Hematopoietic multipotent progenitor cell treated with erythropoietin and hydrocortisone succinate and interleukin-3 and kit ligand, for 15 days (in vitro differentiated cells): ENCODE measurements at regions not wholly inside any gene's neighbourhood (a gene's known extent, or its start where the extent isn't known, plus 50 kb on each side); places are given as distances from the start of the nearest gene placed in this dataset.
"Not testable (repeated sequence)": the region's sequence is repeated elsewhere in the genome, so short reads cannot be mapped to it uniquely, and the experiment has no call there.

Source experiments
- DNase-seq: peaks from one replicate; pipeline ENCODE4 v3.0.0-alpha.2; 2015; ENCODE audit warnings: low spot score

DNA sequence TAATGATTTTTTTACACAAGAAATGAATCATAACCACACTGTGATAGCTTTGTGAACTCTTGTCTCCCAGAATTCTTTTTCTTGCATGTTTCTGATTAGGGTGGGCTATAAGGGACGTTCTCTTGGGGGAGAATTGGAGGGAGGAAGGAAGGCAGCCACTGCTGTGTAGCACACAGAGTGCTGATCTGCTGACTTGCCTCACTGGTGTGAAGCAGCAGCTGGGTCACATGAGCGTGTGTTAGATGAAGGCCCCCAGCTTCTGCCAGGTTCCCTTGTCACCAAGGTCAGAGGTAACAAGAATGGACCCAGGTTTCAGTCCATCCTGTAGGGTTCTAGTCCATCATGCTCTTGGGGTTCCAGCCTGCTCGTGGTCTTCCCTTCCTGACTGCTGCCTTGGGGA, 107.4 kb upstream of the GLI2 start:
- DNase-seq: no peak

DNA sequence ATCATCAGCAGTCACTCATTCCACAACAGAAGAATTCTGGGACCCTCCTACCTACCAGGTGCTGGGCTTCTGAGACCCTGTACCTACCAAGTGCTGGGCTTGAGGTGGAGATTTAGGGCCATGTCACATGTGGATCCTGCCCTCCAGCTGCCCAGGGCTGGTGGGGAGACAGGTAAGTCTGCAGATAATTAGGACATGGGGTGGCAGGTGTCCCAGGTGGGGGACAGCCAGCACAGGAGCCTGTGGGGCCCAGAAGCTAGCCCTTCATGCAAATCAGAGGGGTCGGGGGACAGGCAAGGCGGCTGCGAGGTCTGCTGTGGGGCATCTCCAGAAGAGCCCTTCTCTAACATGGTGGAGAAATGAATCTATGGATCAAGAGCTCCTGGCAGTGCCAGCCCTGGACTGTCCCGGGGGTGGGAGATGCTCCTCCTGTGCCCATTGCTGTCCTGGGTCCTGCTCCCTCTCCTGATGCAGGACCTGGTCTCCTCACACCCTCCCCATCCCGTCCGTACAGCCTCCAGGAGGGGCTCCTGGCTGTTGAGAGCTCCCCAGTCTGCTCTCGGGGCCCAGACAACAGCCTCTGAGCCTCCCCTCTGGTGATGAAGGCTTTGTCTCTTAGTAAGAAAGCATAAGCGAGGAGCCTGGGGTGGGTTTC, 106.3 kb upstream of the GLI2 start:
- no peak for DNase-seq

DNA sequence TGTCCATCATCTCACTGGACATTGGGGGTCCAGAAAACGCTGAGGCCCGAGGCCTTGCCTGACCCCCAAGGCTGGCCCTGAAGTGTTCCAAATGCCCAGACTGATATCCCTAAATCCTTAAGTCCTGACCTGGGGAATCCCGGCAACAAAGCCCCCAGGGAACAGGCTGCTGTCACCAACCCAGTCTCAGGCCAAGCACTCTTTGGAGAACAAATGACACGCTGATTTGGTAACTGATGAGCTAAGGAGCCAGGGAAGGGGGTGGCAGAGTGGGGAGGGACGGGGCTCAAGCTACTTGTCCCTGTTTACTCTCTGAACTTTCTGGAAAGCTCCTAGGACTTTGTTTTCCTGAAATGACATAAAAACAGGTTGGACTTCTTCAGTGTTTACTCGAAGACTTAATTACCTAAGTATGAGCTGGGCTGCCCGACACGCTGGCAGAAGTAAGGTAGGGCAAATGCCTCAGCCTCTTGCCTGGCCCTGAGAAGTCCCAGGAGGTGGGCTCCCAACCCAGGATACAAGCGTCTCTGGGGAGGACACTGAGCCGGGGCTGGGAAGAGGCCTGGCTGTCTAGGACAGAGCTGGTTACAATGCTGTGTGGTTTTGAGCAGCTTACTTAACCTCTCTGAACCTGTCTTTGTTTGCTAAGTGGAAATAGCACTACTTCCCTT, 105.5 kb upstream of the GLI2 start:
- DNase-seq: no peak

DNA sequence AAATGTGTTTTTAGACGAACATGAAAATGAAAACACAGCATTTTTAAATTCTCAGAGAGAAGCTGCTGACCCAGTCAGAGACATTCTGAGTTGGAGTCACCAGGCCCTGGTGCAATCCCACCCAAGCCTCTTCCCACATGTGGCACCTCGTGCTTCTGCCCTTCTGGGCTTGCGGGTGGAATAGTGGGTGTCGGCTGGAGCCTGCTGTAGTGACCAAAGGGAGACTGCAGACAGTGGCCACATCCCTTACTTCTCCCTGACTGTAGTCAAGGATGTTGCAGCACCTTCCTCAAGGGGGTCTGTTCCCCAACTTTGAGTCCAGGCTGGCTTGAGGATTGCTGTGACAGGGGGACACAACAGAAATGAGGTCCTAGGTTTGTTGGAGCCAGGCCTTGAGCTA, 104.4 kb upstream of the GLI2 start:
- no peak for DNase-seq

DNA sequence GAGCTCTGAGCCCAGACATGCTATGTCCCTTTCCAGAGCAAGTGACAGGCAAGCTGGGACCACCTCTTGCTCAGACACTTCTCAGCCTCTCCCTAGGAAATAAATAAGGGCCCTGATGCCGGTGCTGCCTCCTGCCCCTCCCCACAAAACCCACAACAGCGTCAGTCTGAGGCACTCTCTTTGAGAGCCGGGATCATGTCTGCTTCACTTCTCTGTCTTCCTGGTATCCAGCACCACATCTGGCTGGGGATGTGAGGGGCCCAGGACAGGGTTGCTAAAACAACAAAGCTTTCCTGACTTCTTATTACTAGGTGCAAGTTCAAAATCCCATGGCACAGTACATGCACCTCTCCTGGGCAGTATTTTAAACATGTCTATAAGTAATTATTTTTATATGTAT, 103.9 kb upstream of the GLI2 start:
- no peak for DNase-seq

DNA sequence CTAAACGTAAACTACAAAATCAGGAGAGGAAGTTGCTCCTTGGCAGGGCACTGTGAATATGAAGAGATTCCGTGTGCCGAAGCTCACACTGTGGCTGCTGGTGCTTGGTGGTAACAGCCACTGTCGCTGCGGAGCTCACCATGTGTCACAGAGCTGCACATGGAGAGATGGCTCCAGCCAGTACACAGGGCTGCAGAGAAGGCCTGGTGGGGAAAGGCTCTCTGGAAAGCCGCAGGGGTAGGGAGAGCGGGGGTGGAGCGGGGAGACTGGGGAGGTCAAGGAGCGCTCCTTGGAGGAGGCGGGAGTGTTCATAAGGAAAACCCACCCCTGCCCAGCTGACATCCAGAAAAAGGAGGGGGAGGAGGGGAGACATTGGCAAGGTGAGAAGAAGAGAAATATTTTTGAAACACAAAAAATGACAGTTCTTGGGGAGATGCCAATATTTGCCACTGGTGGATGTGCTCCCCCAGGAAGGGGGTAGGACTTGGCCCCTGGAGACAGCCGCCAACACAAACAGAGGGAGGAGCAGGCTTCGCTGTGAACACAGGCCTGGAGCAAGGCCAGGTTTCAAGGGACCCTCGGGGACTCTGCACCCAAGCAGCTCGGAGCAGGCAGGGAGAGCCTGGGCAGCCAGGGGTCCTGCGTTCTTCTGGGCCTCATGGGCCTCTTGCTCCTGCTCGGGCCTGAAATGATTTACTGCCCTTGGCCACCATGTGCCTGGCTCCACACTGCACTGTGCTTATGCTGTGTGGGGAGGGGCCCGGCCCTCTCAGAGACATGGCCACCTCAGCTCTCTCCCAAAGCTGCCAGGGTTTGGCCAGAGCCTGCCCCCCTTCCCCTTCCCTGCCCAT, 102.6 kb upstream of the GLI2 start:
- DNase-seq: no peak

DNA sequence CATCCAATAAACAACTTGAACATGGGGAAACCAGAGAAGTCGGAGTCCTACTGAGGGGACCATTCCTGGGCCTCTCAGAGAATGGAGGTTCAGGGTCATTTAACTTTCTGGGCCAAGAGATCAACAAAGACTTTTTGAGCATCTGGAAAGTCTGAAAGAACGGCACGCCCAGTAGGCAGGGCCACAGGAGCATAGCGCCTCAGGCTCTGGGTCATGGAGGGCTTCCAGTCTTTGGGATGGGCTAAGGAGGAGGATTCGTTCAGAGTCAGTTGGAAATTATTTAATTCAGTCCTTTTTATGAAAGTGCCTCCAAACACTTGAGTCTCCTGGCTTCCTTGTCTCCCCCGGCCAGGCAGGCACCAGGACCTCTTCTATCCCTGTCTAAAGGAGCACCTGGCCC, 101.1 kb upstream of the GLI2 start:
- DNase-seq: no peak

DNA sequence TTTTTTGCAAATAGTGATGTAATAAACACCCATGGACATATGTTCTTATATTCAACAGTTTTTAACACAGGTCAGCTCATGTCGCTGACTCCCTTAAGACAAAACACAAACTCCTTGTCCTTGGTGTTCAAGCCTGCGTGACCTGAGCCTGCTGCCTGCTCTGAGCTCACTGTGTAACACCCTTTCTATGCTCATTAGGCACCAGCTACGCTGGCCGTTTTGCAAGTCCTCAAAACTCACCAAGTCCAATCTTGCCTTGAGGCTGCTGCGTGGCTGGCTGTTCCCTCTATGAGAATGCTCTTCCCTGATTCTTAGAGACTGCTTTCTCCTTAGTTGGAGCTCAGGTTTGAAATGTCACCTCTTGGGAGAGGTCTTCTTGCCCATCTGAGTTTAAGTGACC, 100.5 kb upstream of the GLI2 start:
- no peak for DNase-seq

DNA sequence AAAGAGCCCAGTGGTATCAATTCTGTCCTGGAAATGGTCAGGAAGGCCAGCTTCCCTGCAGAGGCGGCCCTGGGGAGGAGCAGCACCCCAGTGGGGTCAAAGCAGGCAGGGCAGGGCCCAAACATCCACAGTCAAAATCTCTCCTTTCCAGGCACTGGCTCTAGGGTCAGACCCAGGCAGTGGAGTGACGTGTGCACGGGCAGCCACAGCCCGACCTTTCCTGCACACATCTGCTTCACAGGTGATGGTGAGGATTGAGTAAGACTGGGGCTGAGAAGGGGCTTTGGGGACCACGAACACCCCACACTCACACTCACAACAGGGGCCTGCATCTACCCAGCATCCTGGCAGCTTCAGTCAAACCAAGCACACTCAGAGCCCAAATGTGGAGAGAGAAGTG, 97.8 kb upstream of the GLI2 start:
- DNase-seq: no peak

DNA sequence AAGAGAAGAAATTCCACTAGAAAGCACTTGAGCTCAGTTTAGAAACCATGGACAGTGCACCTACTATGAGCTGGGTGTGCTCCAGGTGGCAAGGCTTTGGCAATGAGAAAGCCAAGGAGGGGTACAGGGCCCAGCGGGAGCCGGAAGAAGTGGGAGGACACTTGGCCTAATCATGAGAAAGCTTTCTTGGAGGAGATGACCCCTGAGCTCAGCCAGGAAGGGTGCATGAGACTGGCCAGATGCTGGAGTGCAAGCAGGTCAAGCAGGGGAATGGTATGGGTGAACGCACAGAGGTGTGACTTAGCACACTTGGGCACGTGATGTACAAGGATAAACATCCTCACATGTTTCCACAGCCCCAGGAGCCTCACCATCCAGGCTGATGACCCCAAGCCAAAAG, 97.2 kb upstream of the GLI2 start:
- no peak for DNase-seq

DNA sequence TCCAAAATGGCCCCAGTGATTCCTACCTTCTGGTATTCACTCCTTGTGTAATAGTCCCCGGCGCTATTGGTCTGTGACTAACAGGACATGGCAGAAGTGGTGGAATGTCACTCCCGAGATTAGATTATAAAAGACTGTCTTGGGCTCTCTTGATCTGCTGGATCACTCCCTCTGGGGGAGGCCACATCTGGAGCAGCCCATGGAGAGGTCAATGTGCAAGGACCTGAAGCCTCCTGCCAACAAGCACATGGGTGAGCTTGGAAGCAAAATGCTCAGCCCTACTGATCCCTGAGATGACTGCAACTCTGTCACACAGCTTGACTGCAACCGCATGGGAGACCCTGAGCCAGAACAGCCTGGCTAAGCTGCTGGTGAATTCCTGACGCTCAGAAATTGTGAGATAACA, 94.3 kb upstream of the GLI2 start:
- DNase-seq: no peak

DNA sequence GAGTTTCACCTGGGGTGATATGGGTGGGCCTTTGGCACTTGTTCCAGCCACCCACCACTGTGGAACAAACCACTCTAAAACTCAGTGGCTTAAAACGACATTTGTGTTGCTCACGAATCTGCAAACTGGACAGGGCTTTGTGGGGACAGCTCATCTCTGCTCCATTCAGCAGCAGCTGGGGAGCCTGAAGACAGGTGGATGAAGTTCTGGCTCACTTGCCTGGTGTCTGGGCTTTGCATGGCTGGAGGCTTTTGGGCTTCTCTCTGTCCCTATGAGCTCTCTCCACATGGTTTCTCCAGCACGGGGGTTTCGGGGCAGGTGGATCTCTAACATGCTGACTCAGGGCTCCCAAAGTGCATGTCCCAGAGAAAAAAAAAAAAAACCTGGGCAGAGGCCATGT, 93.0 kb upstream of the GLI2 start:
- DNase-seq: no peak

DNA sequence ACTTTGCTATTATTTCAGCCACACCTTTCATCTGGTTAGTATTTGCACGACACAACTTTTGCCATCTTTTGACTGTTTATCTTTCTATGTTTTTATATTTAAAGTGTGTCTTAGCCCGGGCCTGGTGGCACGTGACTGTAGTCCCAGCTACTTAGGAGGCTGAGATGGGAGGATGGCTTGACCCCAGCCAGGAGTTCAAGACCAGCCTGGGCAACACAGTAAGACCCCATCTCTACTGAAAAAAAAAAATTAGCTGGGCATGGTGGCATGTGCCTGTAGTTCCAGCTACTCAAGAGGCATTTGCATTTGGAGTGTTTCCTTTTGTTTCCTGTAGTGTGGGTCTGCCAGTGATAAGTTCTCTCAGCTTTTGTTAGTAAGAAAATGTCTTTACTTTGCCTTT, 88.7 kb upstream of the GLI2 start:
- DNase-seq: no peak

DNA sequence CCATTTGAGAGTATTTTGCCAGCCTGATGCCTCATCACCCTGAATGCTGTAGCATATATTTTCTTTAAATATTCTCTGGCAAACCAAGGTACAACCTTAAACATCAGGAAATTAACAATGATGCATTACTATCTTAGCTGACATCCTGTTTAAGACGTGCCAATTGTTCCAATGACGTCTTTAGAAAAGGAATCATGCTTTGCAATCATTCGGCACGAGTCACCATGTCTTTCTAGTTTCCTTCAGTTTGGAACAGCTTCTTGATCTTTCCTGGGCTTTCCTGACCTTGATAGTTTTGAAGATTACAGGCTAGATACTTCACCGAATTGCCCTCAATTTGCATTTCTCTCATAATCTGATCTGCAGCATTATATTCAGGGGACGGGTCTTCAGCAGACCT, 88.2 kb upstream of the GLI2 start:
- DNase-seq: no peak

DNA sequence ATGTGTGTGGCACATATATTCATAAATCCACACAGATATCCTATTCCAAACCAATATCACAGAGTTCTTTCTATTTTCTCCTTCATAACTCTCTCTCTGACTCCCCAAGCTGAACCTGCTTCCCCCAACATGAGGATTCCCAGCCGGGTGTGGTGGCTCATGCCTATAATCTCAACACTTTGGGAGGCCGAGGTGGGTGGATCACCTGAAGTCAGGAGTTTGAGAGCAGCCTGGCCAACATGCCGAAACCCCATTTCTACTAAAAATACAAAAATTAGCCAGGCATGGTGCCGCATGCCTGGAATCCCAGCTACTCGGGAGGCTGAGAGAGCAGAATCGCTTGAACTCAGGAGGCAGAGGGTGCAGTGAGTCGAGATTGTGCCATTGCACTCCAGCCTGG, 86.3 kb upstream of the GLI2 start:
- DNase-seq: not testable (repeated sequence)

DNA sequence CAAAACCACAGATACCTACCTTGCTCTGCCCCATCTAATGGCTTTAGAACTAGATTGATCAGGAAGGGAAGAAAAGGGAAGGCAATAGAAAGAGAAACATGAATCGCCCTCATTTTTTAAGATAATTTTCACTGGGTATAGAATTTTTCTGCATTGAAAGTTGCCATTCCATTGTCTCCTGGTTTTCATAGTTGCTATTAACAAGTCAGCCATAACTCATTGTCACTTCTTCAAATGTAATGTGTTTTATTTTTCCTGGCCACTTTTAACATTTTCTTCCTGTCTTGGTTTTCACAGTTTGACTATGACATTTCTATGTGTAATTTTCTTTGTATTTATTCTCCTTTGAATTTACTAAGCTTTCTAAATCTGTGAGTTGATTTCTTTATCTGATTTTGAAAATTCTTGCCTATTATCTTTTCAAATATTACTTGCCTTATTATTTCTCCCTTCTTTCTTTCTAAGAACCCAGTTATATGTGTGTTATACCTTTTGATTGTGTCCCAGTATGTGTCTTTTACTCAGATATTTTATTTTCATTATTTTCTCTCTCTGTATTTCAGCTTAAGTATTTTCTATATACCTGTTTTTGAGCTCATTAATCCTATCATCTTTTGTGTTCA, 85.5 kb upstream of the GLI2 start:
- DNase-seq: no peak

DNA sequence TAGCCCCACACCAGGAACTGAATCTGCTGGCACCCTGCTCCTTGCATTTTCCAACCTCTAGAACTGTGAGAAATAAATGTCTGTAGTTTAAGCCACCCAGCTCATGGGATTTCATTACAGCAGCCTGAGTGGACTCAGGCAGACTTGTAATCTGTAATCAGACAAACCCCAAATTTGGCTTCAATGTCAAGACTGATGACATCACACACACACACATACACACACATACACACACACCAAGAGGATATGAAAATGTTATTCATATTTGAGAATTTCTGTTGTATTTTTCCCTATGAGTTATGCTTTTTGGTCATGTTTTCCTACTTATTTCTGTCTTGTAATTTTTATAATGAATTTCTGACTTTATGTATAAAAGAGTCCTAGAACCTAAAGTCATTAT, 83.8 kb upstream of the GLI2 start:
- no peak for DNase-seq

DNA sequence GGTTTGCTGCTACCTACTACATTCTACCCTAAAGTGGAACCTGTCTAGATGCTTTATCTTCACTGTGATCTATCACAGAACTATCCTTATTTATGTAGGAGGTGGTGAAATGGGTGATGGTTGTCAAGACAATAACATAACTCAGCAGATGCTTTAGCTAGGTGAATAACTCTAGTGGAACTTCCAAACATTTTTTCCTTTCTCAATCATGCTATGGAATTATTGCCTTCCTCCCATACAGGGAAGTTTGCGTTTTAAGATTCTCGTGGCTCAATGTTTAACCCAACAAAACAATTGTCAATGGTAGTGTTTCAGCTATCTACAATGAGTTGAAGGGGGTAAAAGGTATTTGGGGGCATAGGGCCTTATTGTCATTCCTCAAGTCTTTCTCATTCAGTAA, 82.6 kb upstream of the GLI2 start:
- no peak for DNase-seq

DNA sequence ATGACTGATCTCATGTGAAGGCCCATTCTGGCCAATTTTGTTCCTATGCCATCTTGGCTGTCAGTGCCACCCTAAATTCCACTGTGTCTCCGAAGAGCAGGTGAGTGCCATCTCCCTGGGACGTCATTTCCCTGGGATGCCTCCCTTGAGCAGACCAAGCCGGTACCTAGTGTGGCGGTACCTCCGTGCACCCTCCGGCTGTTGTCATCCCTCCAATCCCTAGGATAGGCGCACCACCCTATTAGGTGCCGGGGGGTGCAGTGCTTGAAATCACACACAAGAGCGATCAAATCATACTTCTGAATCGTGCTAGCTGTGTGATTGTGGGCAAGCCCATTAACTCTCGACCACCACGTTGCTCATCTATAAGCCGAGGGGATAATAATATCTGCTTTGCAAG, 81.8 kb upstream of the GLI2 start:
- DNase-seq: no peak

DNA sequence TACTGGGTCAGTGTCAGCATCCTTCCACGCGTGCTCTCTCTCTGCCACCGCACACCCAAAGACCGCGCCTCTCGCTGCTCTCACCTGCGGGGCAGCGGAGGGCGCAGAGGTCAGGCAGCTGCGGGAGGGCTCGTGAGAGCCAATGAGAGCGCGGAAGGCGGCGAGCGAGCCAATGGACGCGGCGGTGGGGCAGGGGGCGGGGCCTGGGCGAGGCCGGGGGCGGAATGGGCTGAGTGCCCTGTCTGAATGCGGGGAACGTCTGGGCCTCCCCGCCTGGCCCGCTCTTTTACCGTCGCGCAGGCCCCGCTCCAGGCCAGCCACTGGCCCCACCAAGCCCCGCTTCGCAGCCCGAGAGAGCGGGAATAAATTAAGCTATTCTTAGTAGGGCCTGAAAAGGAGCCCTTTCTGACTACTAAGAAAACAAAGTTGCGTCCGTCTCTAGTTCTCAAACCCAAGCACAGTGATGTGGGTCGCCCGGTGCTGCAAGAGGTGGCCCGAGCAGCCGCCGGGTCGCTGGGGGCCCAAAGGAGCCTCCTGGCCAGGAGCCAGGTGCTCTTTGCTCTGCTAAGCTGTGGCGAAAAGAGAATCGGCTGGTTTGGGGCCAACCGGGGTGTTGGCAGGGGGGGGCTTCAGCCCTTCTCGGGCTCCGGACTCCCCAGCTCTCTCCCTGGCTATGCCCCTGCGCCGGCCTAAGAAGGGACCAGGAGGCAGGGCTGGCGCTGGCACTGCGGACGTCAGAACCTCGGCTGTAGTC, 81.1 kb upstream of the GLI2 start:
- DNase-seq: no peak

DNA sequence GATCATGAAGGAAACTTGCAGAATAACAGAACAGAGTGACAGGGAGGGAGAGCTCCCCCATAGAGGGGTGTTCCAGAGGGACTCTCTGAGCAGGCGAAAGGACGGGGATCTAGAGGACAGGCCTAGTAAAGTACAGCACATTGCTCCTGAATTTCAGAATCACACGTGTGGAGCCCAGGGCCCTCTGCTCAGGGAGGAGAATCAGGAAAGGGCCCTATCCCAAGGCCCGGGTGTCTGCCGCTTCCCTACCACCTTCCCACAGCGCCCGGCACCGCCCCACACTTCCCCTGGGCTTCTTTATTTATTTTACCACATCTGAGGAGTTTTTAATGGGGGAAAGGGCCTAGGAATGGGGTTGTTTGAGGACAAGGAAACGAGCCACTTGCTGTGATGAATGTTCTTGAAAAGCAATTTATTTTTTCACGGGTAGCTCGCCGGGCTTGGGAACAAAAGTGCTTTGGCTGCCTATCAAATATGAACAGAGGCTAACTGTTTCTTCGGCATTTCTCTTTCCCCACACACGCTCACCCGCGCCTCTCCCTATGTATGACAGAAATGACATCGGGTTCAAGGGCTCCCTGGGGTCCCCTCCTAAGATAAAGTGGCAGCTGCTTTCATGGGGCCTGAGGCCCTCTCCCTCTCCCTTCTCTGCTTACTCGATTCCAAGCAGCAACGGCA, 79.3 kb upstream of the GLI2 start:
- DNase-seq: no peak
